Adrenal gland (tissue), 9 donors: ENCODE measurements at regions not wholly inside any gene's neighbourhood (a gene's known extent, or its start where the extent isn't known, plus 50 kb on each side); places are given as distances from the start of the nearest gene placed in this dataset.

ENCODE experiments used
- DNase-seq, 7 donors: peaks; one replicate each; pipeline ENCODE4 v3.0.0-alpha.2; 2019 to 2020
- H3K27ac ChIP-seq, 5 donors: fragments of 200-600 bp; sonication (generic) in 4 of 5; 1 replicate in 3 of 5; 2 replicates in 2 of 5; pipeline versions ENCODE4 v1.5.1 to v1.8.0; 2016 to 2020; ENCODE audit warnings: mild to moderate bottlenecking in 1 of 5
- H3K27me3 ChIP-seq: fragments of 200-600 bp; 2 replicates; pipeline ENCODE4 v1.8.0; 2021
- H3K36me3 ChIP-seq, 2 donors: fragments of 200-600 bp; replicated peaks in 1 of 2; 1 replicate in 1 of 2; 2 replicates in 1 of 2; pipeline versions ENCODE4 v1.5.1 to v1.8.0; 2018 to 2022
- H3K4me1 ChIP-seq, 2 donors: fragments of 200-600 bp; replicated peaks in 1 of 2; 1 replicate in 1 of 2; 2 replicates in 1 of 2; pipeline versions ENCODE4 v1.5.1 to v1.8.0; 2018 to 2021
- H3K4me3 ChIP-seq, 4 donors: fragments of 200-600 bp; sonication (generic) in 3 of 4; one replicate each; pipeline ENCODE4 v1.5.1; 2016 to 2018
- H3K9me3 ChIP-seq, 3 donors: fragments of 200-600 bp; sonication (generic) in 1 of 3; replicated peaks in 1 of 3; 1 replicate in 2 of 3; 2 replicates in 1 of 3; pipeline versions ENCODE4 v1.5.1 to v1.8.0; 2016 to 2021
- CTCF ChIP-seq, 6 experiments: fragments of 450-650 bp in 4 of 6; fragments of 200-600 bp in 2 of 6; sonication (generic) in 1 of 6; IDR thresholded peaks; 1 replicate in 5 of 6; 2 replicates in 1 of 6; pipeline versions ENCODE4 v1.5.1 to v1.8.0; 2016 to 2021; ENCODE audit warnings: antibody characterized with exemption in 6 of 6, mild to moderate bottlenecking in 2 of 6, moderate library complexity in 1 of 6
- POLR2A ChIP-seq, 2 donors: fragments of 450-650 bp; IDR thresholded peaks; one replicate each; pipeline ENCODE4 v1.6.1; 2017; ENCODE audit warnings: antibody characterized with exemption in 2 of 2, mild to moderate bottlenecking in 2 of 2, moderate library complexity in 1 of 2
- WGBS, 4 donors: extraction: QIAGEN DNeasy Blood & Tissue Kit in 2 of 4; methylation state at CpG; one replicate each; pipeline versions ENCODE4 v1.1.5 to v1.1.7; 2013 to 2017; 5-methylcytosine and 5-hydroxymethylcytosine counted together
- intact Hi-C, 2 donors: fragments of 100-400 bp; cut with DNase I; formaldehyde crosslinking; loops; one replicate each; pipeline versions ENCODE4 v1.14.1 to v1.15.0; 2022 to 2023
- donor health status: healthy with polysubstance abuse.
- donor health status: Bipolar disorder and iron deficiency.
- donor health status: DM: yes; HTN: yes; CAD: no.
- donor health status: DM: no; HTN: no; CAD: no.
- donor health status: DM: no; HTN: no; CAD: no.

- H3K4me3 ChIP-seq: no peak overlapping the region
- intact Hi-C loops: no loop called here
- no peak overlapping the region for H3K27ac ChIP-seq
- H3K27me3 ChIP-seq: no peaks in the 10 kb centered on the region
- H3K9me3 ChIP-seq: no peaks in the 10 kb centered on the region
- no peaks in the 10 kb centered on the region for H3K4me1 ChIP-seq
- no peaks in the 10 kb centered on the region for H3K36me3 ChIP-seq
- DNase-seq: no peak
- TF ChIP-seq CTCF (IDR thresholded peaks at IDR 0.05): no peak
- no peak for TF ChIP-seq POLR2A (IDR thresholded peaks at IDR 0.05)
- WGBS, 4 donors: 75 to 83% (median 78%) methylated on average over 5 to 7 of the region's 7 CpGs
These were observed 178.2 kb upstream of the LPP start for GRCh38 chr3:187975561-187976364.

GRCh38 chr3:187976365-187976900 lies 177.5 kb upstream of the LPP start:
- WGBS, 4 donors: 88 to 94% (median 92%) methylated on average over 6 of the region's 6 CpGs
- no peak for DNase-seq
- intact Hi-C loops: no loop called here
- Histone ChIP-seq H3K27me3 (no peaks in the 10 kb centered on the region), H3K4me1 (no peaks in the 10 kb centered on the region), H3K9me3 (no peaks in the 10 kb centered on the region), H3K27ac (no peak overlapping the region), H3K36me3 (no peaks in the 10 kb centered on the region), H3K4me3 (no peak overlapping the region)
- no peak for TF ChIP-seq POLR2A (IDR thresholded peaks at IDR 0.05)
- TF ChIP-seq CTCF (IDR thresholded peaks at IDR 0.05): no peak

- Histone ChIP-seq H3K9me3 (no peaks in the 10 kb centered on the region), H3K4me1 (no peaks in the 10 kb centered on the region), H3K27me3 (no peaks in the 10 kb centered on the region), H3K36me3 (no peaks in the 10 kb centered on the region), H3K27ac (no peak overlapping the region), H3K4me3 (no peak overlapping the region)
- intact Hi-C loops: no loop called here
- DNase-seq: no peak
- TF ChIP-seq POLR2A (IDR thresholded peaks at IDR 0.05) (no peak), CTCF (IDR thresholded peaks at IDR 0.05) (no peak)
- WGBS, 4 donors: 89 to 98% (median 94%) methylated on average over 4 of the region's 4 CpGs
These were observed 176.3 kb upstream of the LPP start for GRCh38 chr3:187977659-187978058.

- Histone ChIP-seq H3K4me3 (no peak overlapping the region), H3K9me3 (no peaks in the 10 kb centered on the region), H3K36me3 (no peaks in the 10 kb centered on the region), H3K27me3 (no peaks in the 10 kb centered on the region), H3K27ac (no peak overlapping the region), H3K4me1 (peaks cover 2 to 4% of the 10 kb centered on the region in 2 donors)
- DNase-seq: no peak
- TF ChIP-seq CTCF (IDR thresholded peaks at IDR 0.05) (no peak), POLR2A (IDR thresholded peaks at IDR 0.05) (no peak)
- intact Hi-C loops: no loop called here
- WGBS, 4 donors: 60 to 91% (median 81%) methylated on average over 5 of the region's 5 CpGs
These were observed 175.4 kb upstream of the LPP start for GRCh38 chr3:187978433-187979011.
